IPS DF 4.7 (cell line): ENCODE measurements at regions not wholly inside any gene's neighbourhood (a gene's known extent, or its start where the extent isn't known, plus 50 kb on each side); places are given as distances from the start of the nearest gene placed in this dataset.
"Not testable (repeated sequence)": the region's sequence is repeated elsewhere in the genome, so short reads cannot be mapped to it uniquely, and the experiment has no call there.

Experiments
- DNase-seq: peaks from one replicate; pipeline ENCODE4 v3.0.0-alpha.2; 2013; ENCODE audit warnings: low spot score; ENCODE audit errors: extremely low read depth

- DNase-seq, result no peak
Observed at GRCh38 chr4:134145369-134145768, 56.2 kb downstream of the PABPC4L start.

GRCh38 chr4:134144337-134144736, 57.3 kb downstream of the PABPC4L start:
- no peak for DNase-seq

- no peak for DNase-seq
Observed at GRCh38 chr4:134141728-134142127, 59.9 kb downstream of the PABPC4L start.

- no peak for DNase-seq
Observed at GRCh38 chr4:134139188-134139587, 62.4 kb downstream of the PABPC4L start.

- DNase-seq, result no peak
Observed at GRCh38 chr4:134132086-134132783, 69.4 kb downstream of the PABPC4L start.

- DNase-seq, result no peak
Observed at GRCh38 chr4:134126955-134127354, 74.6 kb downstream of the PABPC4L start.

GRCh38 chr4:134126000-134126560, 75.5 kb downstream of the PABPC4L start:
- DNase-seq, result no peak

- DNase-seq, result no peak
Observed at GRCh38 chr4:134122903-134123302, 78.7 kb downstream of the PABPC4L start.

- no peak for DNase-seq
Observed at GRCh38 chr4:134117392-134118183, 84.0 kb downstream of the PABPC4L start.

GRCh38 chr4:134089885-134090284, 111.7 kb downstream of the PABPC4L start:
- DNase-seq, result no peak

- no peak for DNase-seq
Observed at GRCh38 chr4:134085496-134085895, 116.1 kb downstream of the PABPC4L start.

GRCh38 chr4:134079085-134079484, 122.5 kb downstream of the PABPC4L start:
- DNase-seq, result not testable (repeated sequence)

GRCh38 chr4:134078230-134078914, 123.2 kb downstream of the PABPC4L start:
- no peak for DNase-seq

- no peak for DNase-seq
Observed at GRCh38 chr4:134073711-134074110, 127.9 kb downstream of the PABPC4L start.

- DNase-seq, result no peak
Observed at GRCh38 chr4:134072137-134072536, 129.5 kb downstream of the PABPC4L start.

GRCh38 chr4:134070174-134070573, 131.4 kb downstream of the PABPC4L start:
- DNase-seq, result no peak

GRCh38 chr4:134057356-134057755, 144.2 kb downstream of the PABPC4L start:
- no peak for DNase-seq

- not testable (repeated sequence) for DNase-seq
Observed at GRCh38 chr4:134046221-134046620, 155.4 kb downstream of the PABPC4L start.

GRCh38 chr4:134045411-134045810, 156.2 kb downstream of the PABPC4L start:
- DNase-seq, result no peak

- DNase-seq, result no peak
Observed at GRCh38 chr4:134043266-134043665, 158.3 kb downstream of the PABPC4L start.

- DNase-seq, result no peak
Observed at GRCh38 chr4:134028421-134028820, 173.2 kb downstream of the PABPC4L start.

- no peak for DNase-seq
Observed at GRCh38 chr4:134027931-134028330, 173.7 kb downstream of the PABPC4L start.
